GM13977 (cell line): ENCODE measurements at regions not wholly inside any gene's neighbourhood (a gene's known extent, or its start where the extent isn't known, plus 50 kb on each side); places are given as distances from the start of the nearest gene placed in this dataset.

Experiments used
- DNase-seq: peaks from one replicate; pipeline ENCODE4 v3.0.0; 2012; ENCODE audit warnings: low spot score
- in situ Hi-C: fragments of 300-500 bp; cut with MboI; formaldehyde crosslinking; loops from one replicate; pipeline ENCODE4 v1.12.0; 2022; ENCODE audit warnings: low sequenced_read_pairs, low pct_unique_long_range_greater_than_20kb, mixed read lengths, inconsistent platforms; ENCODE audit not compliant: unreplicated experiment
- TF ChIP-seq, protein P1 (sequence below): IDR thresholded peaks from 2 replicates; pipeline ENCODE4 v1.5.1; 2012; ENCODE audit warnings: mild to moderate bottlenecking, control low read depth; ENCODE audit not compliant: insufficient read depth; ENCODE audit errors: extremely low read depth, missing control alignments

DNA sequence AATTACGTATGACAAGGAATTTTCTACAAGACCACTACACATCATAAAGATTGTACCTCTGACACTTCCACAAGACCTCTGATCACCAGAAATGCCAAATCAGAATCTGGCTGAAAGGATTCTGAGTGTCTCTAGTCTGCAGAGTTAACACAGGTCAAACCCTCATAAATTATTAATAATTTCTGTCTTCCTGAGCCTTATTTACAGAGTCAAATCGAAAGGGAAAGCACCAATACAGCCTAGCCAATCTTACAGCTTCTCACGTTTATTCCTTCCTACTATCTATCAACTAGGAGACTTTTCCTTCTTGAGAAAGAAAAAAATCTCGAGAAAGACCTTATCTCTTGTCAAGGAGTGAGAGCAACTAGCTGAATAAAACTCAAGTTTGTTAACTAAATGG is 2151.6 kb downstream of the MRPL39 start:
- in situ Hi-C loops, result no loop called here
- no peak for DNase-seq
- TF ChIP-seq, protein P1, sequence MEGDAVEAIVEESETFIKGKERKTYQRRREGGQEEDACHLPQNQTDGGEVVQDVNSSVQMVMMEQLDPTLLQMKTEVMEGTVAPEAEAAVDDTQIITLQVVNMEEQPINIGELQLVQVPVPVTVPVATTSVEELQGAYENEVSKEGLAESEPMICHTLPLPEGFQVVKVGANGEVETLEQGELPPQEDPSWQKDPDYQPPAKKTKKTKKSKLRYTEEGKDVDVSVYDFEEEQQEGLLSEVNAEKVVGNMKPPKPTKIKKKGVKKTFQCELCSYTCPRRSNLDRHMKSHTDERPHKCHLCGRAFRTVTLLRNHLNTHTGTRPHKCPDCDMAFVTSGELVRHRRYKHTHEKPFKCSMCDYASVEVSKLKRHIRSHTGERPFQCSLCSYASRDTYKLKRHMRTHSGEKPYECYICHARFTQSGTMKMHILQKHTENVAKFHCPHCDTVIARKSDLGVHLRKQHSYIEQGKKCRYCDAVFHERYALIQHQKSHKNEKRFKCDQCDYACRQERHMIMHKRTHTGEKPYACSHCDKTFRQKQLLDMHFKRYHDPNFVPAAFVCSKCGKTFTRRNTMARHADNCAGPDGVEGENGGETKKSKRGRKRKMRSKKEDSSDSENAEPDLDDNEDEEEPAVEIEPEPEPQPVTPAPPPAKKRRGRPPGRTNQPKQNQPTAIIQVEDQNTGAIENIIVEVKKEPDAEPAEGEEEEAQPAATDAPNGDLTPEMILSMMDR, result no peak

GRCh38 chr21:23452384-23453083 is 2154.7 kb downstream of the MRPL39 start:
- TF ChIP-seq, protein P1, result peak; percentile 27
- no peak for DNase-seq
- in situ Hi-C loops, result no loop called here

GRCh38 chr21:23445307-23445706 is 2162.0 kb downstream of the MRPL39 start:
- DNase-seq, result no peak
- TF ChIP-seq, protein P1, result no peak
- in situ Hi-C loops, result no loop called here

DNA sequence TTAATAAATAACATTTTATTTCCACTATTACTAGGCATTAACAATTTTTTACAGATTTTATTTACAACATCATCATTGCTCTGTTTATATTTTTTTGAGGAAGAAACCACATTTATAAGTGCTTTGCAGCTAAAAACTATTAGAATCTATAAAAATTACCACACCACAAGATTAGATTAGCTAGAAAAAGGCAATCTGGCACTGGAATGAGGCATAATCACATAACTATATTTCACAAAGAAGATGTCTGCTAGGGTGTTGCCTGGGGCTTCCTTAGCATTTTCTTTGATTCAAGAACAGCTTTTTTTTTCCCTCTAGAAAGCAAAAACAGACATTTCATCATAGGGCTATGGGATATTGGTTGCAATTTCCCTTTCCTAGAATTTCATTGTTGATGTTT is 2169.2 kb downstream of the MRPL39 start:
- DNase-seq, result no peak
- in situ Hi-C loops, result no loop called here
- TF ChIP-seq, protein P1, result no peak

DNA sequence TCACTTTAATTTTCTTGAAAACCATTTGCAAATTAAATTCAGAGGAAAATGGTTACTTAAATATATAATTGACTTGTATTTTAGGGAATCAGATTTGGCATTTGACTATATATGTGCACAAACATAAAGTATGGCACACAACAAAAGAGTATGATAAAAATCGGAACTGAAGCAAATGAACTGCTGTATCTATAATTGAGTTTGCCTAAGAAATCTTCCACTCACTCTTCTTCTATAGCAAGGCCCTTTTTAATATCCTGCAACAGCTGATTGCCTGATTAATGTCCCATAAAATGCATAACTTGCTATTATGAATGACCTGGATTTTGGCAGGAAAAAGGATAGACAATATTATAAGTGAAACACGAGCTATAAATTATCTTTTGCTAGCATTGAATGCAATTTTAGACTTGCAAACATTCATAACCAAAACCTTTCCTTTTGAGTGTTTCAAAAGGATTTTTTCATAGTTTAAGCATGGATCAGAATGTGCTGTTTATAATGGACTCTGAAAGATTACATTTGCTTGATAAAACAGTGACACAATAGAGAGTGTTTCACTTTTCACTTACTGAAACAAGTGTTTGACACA is 2204.3 kb downstream of the MRPL39 start:
- no peak for DNase-seq
- TF ChIP-seq, protein P1, result no peak
- in situ Hi-C loops, result no loop called here

GRCh38 chr21:23401278-23401677 is 2206.0 kb downstream of the MRPL39 start:
- DNase-seq, result no peak
- in situ Hi-C loops, result no loop called here
- TF ChIP-seq, protein P1, result peak; percentile 7
